GM19438 (cell line): ENCODE measurements at regions not wholly inside any gene's neighbourhood (a gene's known extent, or its start where the extent isn't known, plus 50 kb on each side); places are given as distances from the start of the nearest gene placed in this dataset.

Experiments used
- ATAC-seq: cut with Tn5 transposase; IDR thresholded peaks from one replicate; pipeline ENCODE4 v1.9.1; 2021; ENCODE audit warnings: low read depth; ENCODE audit not compliant: unreplicated experiment

DNA sequence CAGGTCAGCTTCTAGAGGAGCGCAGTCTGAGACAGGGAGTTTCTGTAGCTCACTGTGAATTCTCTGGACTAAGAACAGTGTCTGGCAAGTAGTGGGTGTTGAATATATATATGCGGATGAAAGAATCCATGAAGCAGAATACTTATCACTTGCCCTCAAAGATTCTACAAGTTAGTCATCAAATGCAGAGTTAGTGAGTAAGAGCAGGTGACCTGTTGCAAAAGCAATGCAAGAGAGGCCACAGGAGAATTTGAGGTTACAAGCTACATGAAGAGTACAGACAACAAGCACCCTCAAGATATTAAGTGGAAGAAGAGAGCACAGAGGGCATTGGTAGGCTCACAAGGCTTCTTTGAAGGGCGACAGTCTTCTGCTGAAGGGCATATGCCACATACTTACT, 103.4 kb upstream of the BTBD3 start:
- ATAC-seq = no peak

DNA sequence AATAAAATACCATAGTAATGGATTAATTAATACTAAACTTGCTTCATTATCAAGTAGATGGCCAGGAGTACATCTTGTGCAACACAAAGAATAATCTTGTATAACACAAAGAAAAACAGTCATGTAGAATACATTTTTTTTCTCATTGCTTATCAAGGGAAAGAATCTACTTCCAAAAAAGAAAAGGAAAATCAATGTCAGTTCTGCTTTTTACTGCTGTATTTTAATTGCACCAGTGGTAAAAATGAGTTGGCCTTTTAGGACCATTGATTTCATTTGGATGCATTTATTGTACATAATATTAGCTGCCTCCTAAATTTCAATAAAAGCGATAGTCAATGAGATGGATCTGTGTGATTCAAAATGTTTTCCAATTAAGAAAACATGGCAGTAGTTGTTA, 96.9 kb upstream of the BTBD3 start:
- no peak for ATAC-seq

DNA sequence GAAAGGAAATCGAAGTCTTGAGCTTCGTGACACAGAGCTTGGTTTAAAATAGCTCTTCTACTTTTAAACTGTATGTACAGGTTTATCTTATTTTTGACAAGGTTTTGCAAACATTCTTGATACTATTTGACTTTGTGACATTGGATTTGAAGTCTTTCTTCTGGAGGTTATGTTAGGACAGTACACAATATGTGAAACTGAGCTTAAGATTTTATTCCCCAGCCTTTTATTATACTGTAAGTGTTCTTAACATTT, 95.2 kb upstream of the BTBD3 start:
- no peak for ATAC-seq

DNA sequence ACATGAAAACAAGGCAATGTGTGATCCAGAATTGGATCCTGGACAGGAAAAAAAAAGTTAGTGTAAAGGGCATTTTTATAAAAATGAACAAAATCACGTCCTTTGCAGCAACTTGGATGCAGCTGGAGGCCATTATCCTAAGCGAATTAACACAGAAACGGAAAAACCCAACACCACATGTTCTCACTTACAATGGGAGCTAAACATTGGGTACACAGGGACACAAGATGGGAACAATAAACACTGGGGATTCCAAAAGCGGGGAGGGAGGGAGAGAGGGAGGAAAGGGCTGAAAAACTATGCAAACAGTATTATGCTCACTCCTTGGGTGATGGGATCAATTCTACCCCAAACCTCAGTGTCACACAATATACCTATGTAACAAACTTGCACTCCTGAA, 91.4 kb upstream of the BTBD3 start:
- ATAC-seq = no peak

DNA sequence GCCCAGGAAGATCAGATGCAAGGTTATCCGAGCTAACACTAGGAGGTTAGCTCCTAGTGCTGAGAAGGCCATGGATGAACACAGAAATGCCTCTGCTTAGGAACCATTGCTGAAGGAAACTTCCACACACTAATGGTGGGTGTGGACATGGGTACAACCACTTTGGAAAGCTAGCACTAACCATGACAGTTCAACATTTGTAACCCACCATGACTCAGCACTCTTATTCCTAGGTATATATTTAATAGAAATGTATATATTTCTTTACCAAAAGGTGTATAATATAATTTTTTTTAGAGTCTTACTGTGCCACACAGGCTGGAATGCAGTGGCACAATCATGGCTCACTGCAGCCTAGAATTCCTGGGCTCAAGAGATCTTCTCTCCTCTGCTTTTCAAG, 85.3 kb upstream of the BTBD3 start:
- ATAC-seq = no peak

DNA sequence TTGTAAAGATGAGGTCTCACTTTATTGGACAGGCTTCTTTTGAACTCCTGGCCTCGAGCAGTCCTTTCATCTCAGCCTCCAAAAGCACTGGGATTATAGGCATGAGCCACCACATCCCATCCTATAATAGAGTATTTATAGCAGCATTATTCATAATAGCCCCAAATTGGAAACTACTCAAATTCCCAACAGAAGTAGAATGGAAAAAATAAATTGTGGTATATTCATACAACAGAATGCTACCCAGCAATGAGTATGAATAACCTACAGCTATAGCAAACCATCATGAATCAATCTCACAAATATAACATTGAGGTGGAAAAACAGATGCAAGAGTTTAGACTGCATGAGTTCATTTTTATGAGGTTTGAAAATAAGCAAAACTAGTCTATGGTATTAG, 84.8 kb upstream of the BTBD3 start:
- ATAC-seq = no peak

DNA sequence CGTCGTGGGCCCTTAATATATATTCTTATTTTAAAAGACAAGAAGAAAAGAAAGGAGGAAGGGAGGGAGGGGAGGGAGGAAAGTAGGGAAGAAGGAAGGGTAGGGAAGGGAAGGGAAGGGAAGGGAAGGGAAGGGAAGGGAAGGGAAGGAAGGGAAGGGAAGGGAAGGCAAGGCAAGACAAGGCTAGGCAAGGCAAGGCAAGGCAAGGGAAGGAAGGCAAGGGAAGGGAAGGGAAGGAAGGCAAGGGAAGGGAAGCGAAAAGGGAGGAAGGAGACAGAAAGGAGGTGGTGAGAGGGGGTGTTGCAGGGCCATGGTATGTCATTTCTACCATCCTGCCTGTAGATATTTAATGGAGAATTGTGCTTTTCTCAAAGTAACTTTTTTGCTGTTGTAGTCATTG, 83.9 kb upstream of the BTBD3 start:
- no peak for ATAC-seq

DNA sequence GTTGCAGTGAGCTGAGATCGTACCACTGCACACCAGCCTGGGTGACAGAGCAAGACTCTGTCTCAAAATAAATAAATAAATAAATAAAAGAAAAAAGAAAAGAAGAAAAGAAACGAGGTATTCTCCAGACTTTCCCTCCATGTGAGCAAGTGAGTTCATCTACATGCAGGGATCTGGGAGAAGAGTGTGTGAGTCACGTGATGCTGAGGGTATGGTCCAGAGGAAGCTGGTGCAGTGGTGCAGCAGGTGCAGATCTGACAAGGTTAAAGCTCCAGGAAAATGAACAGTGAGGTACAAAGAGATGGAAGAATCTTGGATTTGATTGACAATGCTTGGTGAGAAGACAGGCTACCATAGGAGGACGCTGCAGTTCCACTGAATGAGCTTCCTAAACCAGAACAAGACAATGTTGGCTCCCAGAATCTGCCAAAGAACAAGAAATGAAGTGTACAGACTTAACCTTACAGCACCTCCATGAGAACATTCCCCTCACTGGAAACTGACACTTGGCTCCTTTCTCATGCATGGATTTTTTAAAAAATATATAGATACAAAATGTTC, 79.5 kb upstream of the BTBD3 start:
- no peak for ATAC-seq

DNA sequence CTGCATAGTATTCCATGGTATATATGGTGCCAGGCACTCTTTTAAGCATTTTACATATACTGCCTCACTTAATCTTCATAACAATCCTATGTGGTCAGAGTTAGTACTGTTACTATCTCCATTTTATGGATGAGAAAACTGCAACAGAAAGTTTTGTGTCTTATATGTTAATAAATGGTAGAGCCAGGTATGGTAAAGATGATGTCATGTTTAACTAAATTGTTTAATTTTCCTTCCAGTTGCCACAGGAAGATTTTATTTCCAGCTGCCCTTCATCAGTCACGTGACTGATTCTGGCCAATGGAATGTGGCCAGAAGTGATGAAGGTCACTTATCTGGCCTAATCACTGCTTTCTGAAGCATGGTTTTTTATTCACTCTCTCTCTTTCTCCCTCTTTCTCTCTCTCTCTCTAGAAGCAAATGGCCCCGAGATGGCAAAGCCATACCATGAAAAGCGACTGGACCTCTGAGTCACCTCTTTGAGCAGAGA, 75.7 kb upstream of the BTBD3 start:
- no peak for ATAC-seq

DNA sequence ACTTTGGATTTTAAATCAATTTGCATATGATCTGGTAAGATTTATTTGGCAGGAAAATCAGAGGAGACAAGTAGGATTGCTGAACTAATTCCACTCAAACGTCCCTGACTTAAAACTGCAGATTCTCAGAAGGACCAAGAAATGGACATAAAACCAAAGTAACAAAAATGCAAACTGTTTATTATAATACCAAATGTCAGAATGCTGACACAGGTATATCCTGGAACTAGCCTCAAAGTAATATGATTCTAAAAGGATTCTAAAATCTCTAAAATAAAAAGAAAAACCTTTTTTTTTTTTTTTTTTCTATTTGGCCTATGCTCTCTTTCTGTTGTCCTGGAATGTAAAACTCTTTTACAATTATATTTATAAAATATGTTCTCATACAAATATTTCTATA, 74.4 kb upstream of the BTBD3 start:
- no peak for ATAC-seq

DNA sequence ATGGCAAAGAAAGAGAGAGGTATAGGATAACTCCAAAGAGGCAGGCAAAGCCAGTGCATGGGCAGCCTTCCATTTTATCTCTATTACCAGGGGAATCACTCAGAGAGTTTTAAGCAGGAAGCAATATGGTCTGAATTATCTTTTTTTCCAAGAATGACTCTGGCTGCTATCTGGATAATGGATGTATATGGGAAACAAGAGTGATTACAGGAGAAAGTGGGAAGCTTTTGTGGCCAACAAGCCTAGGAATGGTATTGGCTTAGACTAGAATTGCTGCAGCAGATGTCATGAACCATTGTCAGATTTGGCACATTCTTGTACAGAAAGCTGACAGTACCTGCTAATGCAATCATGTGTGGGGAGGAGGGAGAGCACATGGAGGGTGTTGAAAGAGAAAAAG, 73.0 kb upstream of the BTBD3 start:
- no peak for ATAC-seq

DNA sequence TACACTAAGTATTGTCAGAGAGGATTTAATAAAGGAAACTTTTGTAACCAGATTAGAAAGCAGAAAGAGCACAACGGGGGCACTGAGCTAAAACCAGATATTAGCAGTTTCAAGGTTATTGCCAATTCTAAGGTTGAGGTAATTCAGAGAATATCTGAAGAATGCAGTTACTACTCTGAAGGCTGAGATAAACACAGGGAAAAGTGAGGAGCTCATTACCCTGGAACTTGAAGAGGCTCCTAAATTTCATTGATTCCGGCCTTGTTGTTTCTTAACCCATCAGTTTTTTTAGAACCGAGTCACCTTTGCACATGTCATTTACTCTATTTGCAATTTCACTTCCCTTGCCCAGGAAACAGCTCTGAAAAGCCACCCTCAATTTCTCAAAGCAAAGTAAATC, 72.4 kb upstream of the BTBD3 start:
- no peak for ATAC-seq

DNA sequence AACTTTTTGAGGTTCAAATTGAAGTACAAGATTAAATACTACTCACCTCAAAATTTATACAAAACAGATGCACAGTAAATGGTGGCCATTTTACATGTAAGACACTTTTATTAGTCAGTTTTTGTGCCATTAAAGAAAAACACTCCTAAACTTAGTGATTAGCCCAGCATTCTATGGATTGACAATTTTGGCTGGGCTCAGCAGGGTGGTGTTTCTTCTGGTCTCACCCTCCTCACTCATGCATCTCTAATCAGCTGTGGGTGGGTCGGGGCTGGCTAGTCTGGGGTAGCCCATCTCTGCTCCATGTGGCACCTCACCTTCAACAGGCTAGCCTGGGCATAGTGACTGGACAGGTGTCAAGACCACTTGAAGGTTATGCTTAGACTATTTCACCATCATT, 71.6 kb upstream of the BTBD3 start:
- ATAC-seq = no peak

DNA sequence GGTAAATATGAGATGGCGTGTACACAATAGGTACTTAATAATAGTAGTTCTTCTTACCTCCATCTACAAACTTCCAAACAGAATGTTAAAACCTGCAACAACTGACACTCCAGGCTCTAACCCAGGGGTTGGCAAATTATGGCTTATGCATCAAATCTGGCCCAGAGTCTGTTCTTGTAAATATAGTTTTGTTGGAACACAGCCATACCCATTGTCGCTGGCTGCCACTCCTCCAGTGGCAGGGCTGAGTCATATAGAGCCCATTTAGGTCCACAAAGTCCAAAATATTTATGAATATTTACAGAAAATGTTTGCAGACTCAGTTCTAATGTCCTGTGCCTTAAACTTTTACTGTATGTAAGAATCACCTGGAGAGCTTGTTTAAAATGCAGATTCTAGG, 69.9 kb upstream of the BTBD3 start:
- no peak for ATAC-seq

DNA sequence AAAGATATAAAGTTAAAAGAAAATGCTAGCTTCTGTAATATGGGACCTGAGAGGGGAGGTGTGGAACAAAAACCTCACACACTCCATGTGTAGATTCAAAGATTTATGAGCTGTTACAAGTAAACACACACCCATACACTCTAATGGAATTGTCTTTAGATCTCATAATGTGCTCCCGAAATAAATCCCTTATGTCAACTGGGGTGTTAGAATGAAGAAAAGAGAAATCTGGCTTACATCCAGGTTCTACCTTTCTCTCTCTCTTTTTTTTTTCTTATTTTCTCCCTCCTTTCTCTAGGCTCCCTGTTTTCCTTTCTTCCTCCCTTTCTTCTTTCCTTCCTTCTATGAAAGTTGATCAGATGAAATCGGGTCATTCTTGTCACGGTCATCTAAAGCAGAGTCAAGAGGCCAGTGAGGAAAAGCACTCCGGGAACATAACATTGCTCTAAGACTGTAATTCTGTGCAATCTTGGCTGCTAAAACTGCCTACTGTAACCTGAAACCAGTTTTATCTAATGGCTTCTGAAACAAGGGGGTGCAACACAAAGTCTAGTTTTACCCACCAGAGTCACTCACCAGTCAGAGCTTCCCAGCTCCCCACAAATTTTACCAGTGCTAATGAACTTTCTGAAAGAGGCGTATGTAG, 68.3 kb upstream of the BTBD3 start:
- no peak for ATAC-seq

DNA sequence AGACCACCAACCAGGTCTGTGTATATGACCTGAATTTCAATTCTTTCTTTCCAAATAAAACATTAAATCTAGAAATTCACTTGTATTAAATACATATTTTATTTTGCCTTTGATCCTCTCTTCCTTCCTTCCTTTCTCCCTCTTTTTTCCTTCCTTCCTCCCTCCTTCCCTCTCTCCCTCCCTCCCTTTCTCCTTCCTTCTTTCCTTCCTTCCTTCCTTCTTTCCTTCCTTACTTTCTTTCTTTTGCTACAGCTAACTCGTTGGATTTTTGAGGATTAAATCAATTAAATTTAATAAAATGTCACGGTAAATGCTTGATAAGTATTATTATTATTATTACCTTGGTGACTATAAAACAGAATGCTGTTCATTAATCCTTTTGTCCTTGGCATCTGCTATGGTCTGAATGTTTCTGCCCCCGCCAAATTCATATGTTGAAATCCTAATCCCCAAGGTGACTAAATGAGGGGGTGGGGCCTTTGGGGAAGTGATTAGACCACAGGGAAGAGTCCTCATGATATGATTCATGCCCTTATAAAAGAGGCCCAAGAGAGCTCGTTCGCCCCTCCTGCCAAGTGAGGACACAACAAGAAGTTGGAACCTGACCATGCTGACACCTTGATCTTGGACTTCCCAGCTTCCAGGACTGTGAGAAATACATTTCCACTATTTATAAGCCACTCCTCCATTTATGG, 67.6 kb upstream of the BTBD3 start:
- ATAC-seq = no peak

DNA sequence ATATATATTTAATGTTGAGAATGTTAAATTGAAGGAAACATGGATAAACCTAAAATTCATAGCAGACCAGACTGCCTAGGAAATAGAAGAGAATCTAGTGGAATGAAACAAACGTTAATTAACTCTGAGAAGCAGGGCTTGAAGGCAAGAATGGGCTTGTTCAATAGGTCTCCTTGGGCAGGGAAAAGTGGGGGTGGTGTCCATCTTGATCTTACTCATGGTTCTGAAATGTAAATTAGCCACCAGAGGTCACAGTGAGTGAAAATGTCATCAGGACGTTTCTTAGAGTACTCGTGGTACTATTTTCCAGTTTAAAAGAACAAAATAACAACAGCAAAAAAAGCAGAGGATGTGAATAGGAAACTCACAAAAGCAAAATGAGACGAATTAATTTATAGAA, 66.8 kb upstream of the BTBD3 start:
- ATAC-seq = no peak

DNA sequence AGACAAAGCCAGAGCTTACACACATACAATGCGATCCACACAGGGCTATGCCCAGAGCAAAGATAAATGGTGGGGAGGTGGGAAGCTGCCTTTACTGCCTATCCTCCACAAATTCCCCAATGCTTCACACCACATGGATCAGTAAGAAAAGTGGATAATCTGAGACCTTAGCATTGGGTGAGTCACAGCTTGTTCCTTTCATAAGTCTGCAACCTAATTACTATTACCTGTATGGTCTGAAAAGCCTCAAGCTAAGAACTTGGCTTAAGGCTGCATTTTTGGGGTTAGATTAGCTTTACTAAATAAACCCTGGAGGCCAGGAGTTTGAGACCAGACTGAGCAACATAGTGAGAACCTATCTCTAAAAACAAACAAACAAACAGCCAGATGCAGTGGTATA, 66.0 kb upstream of the BTBD3 start:
- ATAC-seq = no peak

DNA sequence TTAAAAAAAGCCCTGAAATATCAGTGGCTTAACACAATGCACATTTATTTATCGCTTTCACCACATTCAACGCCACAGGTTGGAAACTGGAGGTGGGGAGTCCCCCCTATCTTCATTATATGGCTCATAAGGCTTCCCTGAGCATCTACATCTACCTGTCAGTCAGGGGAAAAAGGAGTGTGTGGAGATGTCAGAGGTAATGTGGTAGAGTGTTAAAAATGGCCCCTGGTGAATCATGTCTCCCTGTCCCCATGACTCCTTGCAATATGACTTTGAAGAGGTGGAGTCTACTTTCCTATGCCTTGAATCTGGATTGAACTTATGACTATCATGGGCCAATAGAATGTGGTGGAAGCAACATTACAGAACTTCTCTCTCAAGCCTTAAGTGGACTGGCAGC, 65.5 kb upstream of the BTBD3 start:
- no peak for ATAC-seq

DNA sequence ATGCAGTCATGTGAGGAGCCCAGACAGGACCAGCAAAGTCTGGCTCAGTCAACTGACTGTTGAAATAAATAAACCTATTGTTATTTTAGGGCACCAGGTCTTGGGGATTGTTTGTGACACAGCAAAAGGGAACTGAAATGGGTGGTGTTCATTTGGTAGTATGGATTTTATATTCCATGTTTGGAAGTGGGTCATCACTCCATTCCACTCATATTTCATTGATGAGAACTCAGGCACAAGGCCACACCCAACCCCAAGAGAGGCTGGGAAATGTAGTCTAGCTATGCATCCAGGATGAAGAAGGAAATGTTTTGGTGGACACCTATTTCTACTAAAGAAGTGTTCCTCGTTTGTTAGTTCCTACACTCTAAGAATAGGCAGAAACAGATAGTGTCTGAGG, 64.9 kb upstream of the BTBD3 start:
- no peak for ATAC-seq

DNA sequence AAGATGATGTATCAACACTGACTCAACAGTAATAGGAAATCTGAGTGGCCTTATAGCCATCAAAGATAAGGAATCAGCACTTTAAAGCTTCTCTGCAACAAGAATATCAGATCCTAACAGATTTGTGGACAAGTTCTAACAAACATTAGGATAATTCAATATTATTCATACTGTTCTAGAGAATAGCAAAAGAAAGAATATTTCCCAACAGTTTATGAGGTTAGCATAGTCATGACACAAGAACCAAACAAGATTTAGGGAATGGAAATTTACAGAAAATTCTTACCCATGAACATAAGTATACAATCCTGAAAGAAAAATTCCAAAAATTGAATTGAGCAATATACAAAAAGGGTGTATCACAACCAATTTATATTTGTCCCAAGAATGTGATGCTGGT, 64.3 kb upstream of the BTBD3 start:
- ATAC-seq = no peak

DNA sequence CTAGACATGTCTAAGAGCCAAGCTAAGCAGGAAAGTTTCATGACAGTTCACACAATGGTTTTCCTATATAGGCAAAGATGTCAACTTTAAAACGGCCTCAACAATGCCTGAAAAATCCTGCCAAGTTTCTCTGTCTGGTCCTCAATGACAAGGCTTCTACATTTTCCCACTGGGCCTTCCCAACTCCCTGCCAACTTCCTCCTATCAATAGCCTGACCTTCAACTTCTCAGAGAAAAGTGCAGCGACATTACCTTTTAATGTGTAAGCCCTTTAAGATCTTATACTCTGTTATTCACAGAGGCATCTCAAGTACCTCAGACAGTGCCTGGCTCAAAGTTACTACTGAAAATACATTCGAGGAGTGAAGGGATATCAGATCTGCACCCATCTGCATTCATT, 56.2 kb upstream of the BTBD3 start:
- no peak for ATAC-seq
